AG04449 (cell line): ENCODE measurements at regions not wholly inside any gene's neighbourhood (a gene's known extent, or its start where the extent isn't known, plus 50 kb on each side); places are given as distances from the start of the nearest gene placed in this dataset.

ENCODE experiments used
- CTCF ChIA-PET: fragments of 350-600 bp; formaldehyde crosslinking; extraction: SDS; loops from one replicate; lab custom pipeline; 2021; ENCODE audit warnings: antibody characterized with exemption; lab: Yijun Ruan, JAX
- POLR2A ChIA-PET: fragments of 400-600, 350-600 bp; formaldehyde crosslinking; extraction: SDS; loops from one replicate; lab custom pipeline; 2020; ENCODE audit warnings: antibody characterized with exemption, inconsistent platforms; lab: Yijun Ruan, JAX
- DNase-seq: peaks from one replicate; pipeline ENCODE4 v3.0.0-alpha.2; 2010; ENCODE audit warnings: low read depth, low spot score
- H3K4me3 ChIP-seq: 2 replicates; pipeline ENCODE4 v1.5.1; 2011; ENCODE audit warnings: low read depth, mild to moderate bottlenecking, control low read depth, low read length
- CTCF ChIP-seq: IDR thresholded peaks from one replicate; pipeline ENCODE4 v1.5.1; 2011; ENCODE audit warnings: mild to moderate bottlenecking, moderate library complexity, low read length, control low read depth, inconsistent platforms; ENCODE audit not compliant: insufficient read depth; ENCODE audit errors: missing control alignments

GRCh38 chr18:56353663-56354260, 284.6 kb downstream of the TXNL1 start:
- POLR2A ChIA-PET = no interaction called here
- no peak overlapping the region for H3K4me3 ChIP-seq
- no peak for DNase-seq
- CTCF ChIA-PET = interaction anchor here (0.8 kb wide), 1 partner anchor 18 kb away, joined by 3 read pairs; no protein-coding TSS in a partner anchor
- no peak for TF ChIP-seq CTCF

GRCh38 chr18:56351911-56352500, 286.4 kb downstream of the TXNL1 start:
- no peak overlapping the region for H3K4me3 ChIP-seq
- no peak for TF ChIP-seq CTCF
- CTCF ChIA-PET = no interaction called here
- DNase-seq = no peak
- POLR2A ChIA-PET = no interaction called here

GRCh38 chr18:56337507-56337906, 300.9 kb downstream of the TXNL1 start:
- ChIA-PET POLR2A (no interaction called here), CTCF (interaction anchor here (1.3 kb wide), 1 partner anchor 14 kb away, joined by 3 read pairs; no protein-coding TSS in a partner anchor)
- no peak for TF ChIP-seq CTCF
- no peak overlapping the region for H3K4me3 ChIP-seq
- DNase-seq = no peak

GRCh38 chr18:56333839-56334238, 304.6 kb downstream of the TXNL1 start:
- DNase-seq = no peak
- H3K4me3 ChIP-seq = no peak overlapping the region
- CTCF ChIA-PET = no interaction called here
- POLR2A ChIA-PET = no interaction called here
- no peak for TF ChIP-seq CTCF

GRCh38 chr18:56333146-56333545, 305.2 kb downstream of the TXNL1 start:
- CTCF ChIA-PET = no interaction called here
- no peak for TF ChIP-seq CTCF
- POLR2A ChIA-PET = no interaction called here
- H3K4me3 ChIP-seq = no peak overlapping the region
- DNase-seq = no peak

GRCh38 chr18:56332371-56332770, 306.0 kb downstream of the TXNL1 start:
- ChIA-PET POLR2A (no interaction called here), CTCF (no interaction called here)
- DNase-seq = no peak
- TF ChIP-seq CTCF = no peak
- H3K4me3 ChIP-seq = no peak overlapping the region
